CD14-positive monocyte (primary cell): ENCODE measurements at regions not wholly inside any gene's neighbourhood (a gene's known extent, or its start where the extent isn't known, plus 50 kb on each side); places are given as distances from the start of the nearest gene placed in this dataset.

Source experiments
- DNase-seq, 3 donors: peaks; one replicate each; pipeline ENCODE4 v3.0.0-alpha.2; 2011 to 2022
- H2AFZ ChIP-seq: 2 replicates; pipeline ENCODE4 v1.6.0; 2012; ENCODE audit warnings: mild to moderate bottlenecking, low read depth, low read length, inconsistent platforms; ENCODE audit not compliant: insufficient read depth, poor library complexity, severe bottlenecking
- H3K27ac ChIP-seq, 2 donors: 1 replicate in 1 of 2; 2 replicates in 1 of 2; pipeline ENCODE4 v1.5.1; 2012 to 2013; ENCODE audit warnings: low read length in 2 of 2, control low read depth in 1 of 2, inconsistent platforms in 1 of 2, low read depth in 1 of 2, mild to moderate bottlenecking in 1 of 2
- H3K27me3 ChIP-seq, 2 donors: one replicate each; pipeline versions ENCODE4 v1.6.0 to v1.6.1; 2011 to 2013; ENCODE audit warnings: low read length in 2 of 2; ENCODE audit not compliant: control insufficient read depth in 2 of 2, insufficient read depth in 2 of 2
- H3K36me3 ChIP-seq, 2 donors: replicated peaks in 1 of 2; 1 replicate in 1 of 2; 2 replicates in 1 of 2; pipeline versions ENCODE4 v1.5.1 to v1.6.1; 2012 to 2013; ENCODE audit warnings: low read length in 2 of 2, control low read depth in 1 of 2, inconsistent platforms in 1 of 2, mild to moderate bottlenecking in 1 of 2; ENCODE audit not compliant: insufficient read depth in 2 of 2, control insufficient read depth in 1 of 2
- H3K4me1 ChIP-seq, 2 donors: 1 replicate in 1 of 2; 2 replicates in 1 of 2; pipeline versions ENCODE4 v1.5.1 to v1.6.1; 2012 to 2013; ENCODE audit warnings: low read length in 2 of 2, control low read depth in 1 of 2, inconsistent platforms in 1 of 2, mild to moderate bottlenecking in 1 of 2, moderate library complexity in 1 of 2; ENCODE audit not compliant: insufficient read depth in 2 of 2, control insufficient read depth in 1 of 2
- H3K4me2 ChIP-seq: replicated peaks from 2 replicates; pipeline ENCODE3; 2012; ENCODE audit warnings: low read length, moderate library complexity, mild to moderate bottlenecking; ENCODE audit not compliant: poor library complexity, severe bottlenecking; ENCODE audit errors: extremely low read depth
- H3K4me3 ChIP-seq, 3 experiments: fragments of 200-600 bp in 1 of 3; sonication (generic) in 1 of 3; replicated peaks in 1 of 3; 1 replicate in 2 of 3; 2 replicates in 1 of 3; pipeline ENCODE4 v1.5.1; 2011 to 2013; ENCODE audit warnings: low read length in 3 of 3, mild to moderate bottlenecking in 3 of 3, control low read depth in 2 of 3, low read depth in 2 of 3, inconsistent platforms in 1 of 3, moderate library complexity in 1 of 3
- H3K79me2 ChIP-seq: 2 replicates; pipeline ENCODE4 v1.6.0; 2012; ENCODE audit warnings: mild to moderate bottlenecking, control low read depth, inconsistent platforms, low read length, moderate library complexity; ENCODE audit not compliant: insufficient read depth
- H3K9ac ChIP-seq: 2 replicates; pipeline ENCODE4 v1.6.0; 2017; ENCODE audit warnings: low read length, mild to moderate bottlenecking; ENCODE audit not compliant: insufficient read depth, poor library complexity, severe bottlenecking
- H3K9me3 ChIP-seq, 2 donors: replicated peaks in 1 of 2; 1 replicate in 1 of 2; 2 replicates in 1 of 2; pipeline versions ENCODE4 v1.5.1 to v1.6.1; 2012 to 2013; ENCODE audit warnings: low read length in 2 of 2, control low read depth in 1 of 2; ENCODE audit not compliant: control insufficient read depth in 1 of 2, insufficient read depth in 1 of 2
- H4K20me1 ChIP-seq: 2 replicates; pipeline ENCODE4 v1.6.0; 2012; ENCODE audit warnings: mild to moderate bottlenecking, low read length, control low read depth, moderate library complexity; ENCODE audit not compliant: insufficient read depth
- H3K27ac Mint-ChIP-seq, 7 donors: one replicate each; pipeline ENCODE4 v1.8.0; 2020; ENCODE audit warnings: mild to moderate bottlenecking in 7 of 7, mixed read lengths in 7 of 7, moderate library complexity in 6 of 7, inconsistent platforms in 2 of 7
- H3K27me3 Mint-ChIP-seq, 3 donors: one replicate each; pipeline ENCODE4 v1.8.0; 2021 to 2022; ENCODE audit warnings: low read depth in 3 of 3, mild to moderate bottlenecking in 3 of 3, mixed read lengths in 3 of 3, moderate library complexity in 3 of 3, inconsistent platforms in 1 of 3
- H3K36me3 Mint-ChIP-seq, 2 donors: one replicate each; pipeline ENCODE4 v1.8.0; 2020; ENCODE audit warnings: mixed read lengths in 2 of 2, inconsistent platforms in 1 of 2, mild to moderate bottlenecking in 1 of 2
- H3K4me1 Mint-ChIP-seq: one replicate; pipeline ENCODE4 v1.8.0; 2020; ENCODE audit warnings: mild to moderate bottlenecking, mixed read lengths
- H3K4me3 Mint-ChIP-seq, 2 donors: one replicate each; pipeline ENCODE4 v1.8.0; 2020; ENCODE audit warnings: mild to moderate bottlenecking in 2 of 2, mixed read lengths in 2 of 2, moderate library complexity in 1 of 2
- H3K9me3 Mint-ChIP-seq, 7 donors: one replicate each; pipeline ENCODE4 v1.8.0; 2020 to 2022; ENCODE audit warnings: mixed read lengths in 7 of 7, mild to moderate bottlenecking in 6 of 7, moderate library complexity in 6 of 7, inconsistent platforms in 2 of 7
- CTCF ChIP-seq: fragments of 200-600 bp; IDR thresholded peaks from one replicate; pipeline ENCODE4 v1.8.0; 2022; ENCODE audit warnings: antibody characterized with exemption, mild to moderate bottlenecking
- WGBS: methylation state at CpG from one replicate; pipeline ENCODE4 v1.1.5; 2013; ENCODE audit warnings: missing lambda C conversion rate; ENCODE audit not compliant: insufficient coverage; 5-methylcytosine and 5-hydroxymethylcytosine counted together
- intact Hi-C, 2 donors: fragments of 100-400 bp; cut with micrococcal nuclease; formaldehyde crosslinking; loops; one replicate each; pipeline versions ENCODE4 v1.15.0 to v1.15.1; 2023

- peaks cover 0 to 9% (median 4%) of the 10 kb centered on the region in 7 donors for H3K9me3 Mint-ChIP-seq
- H3K4me3 Mint-ChIP-seq: no peak overlapping the region
Observed at GRCh38 chr1:30198451-30198760, 525.0 kb downstream of the MATN1 start.

DNA sequence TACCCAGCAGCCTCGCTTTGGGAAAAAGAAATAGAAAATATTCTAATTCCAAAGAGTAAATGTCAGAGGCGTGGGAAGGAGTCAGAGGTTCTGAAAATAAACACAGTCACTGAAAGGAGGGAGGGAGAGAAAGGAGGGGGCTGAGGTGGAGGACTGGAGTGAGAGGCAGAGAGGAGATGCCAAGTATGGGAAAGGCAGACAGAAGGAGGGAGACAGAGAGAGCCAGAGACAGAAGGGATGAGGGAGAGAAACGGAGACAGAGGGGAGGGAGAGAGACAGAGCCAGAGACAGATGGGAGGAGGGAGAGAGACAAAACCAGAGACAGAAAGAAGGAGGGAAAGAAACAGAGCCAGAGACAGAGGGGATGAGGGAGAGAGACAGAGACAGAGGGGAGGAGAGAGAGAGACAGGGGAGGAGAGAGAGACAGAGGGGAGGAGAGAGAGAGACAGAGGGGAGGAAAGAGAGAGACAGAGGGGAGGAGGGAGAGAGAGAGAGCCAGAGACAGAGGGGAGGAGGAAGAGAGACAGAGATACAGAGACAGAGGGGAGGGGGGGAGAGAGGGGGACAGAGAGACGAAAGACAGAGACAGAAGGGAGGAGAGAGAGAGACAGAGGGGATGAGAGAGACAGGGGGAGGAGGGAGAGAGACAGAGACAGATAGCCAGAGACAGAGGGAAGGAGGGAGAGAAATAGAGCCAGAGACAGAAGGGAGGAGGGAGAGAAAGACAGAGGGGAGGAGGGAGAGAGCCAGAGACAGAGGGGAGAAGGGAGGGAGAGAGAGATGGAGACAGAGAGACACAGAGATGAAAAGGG, 525.5 kb downstream of the MATN1 start:
- peaks cover 4 to 16% (median 5%) of the 10 kb centered on the region in 3 donors for H3K27me3 Mint-ChIP-seq
- intact Hi-C loops: no loop called here

More at GRCh38 chr1:30198451-30198760, 525.0 kb downstream of the MATN1 start:
- intact Hi-C loops: no loop called here
- no peak for TF ChIP-seq CTCF
- Mint-ChIP-seq H3K4me1 (peaks cover 2% of the 10 kb centered on the region), H3K27ac (no peak overlapping the region), H3K36me3 (no peaks in the 10 kb centered on the region), H3K27me3 (peaks cover 4 to 16% (median 5%) of the 10 kb centered on the region in 3 donors)
- Histone ChIP-seq H3K4me2 (no peak overlapping the region), H3K9ac (no peak overlapping the region), H2AFZ (no peak overlapping the region), H3K4me1 (no peaks in the 10 kb centered on the region), H3K27ac (no peak overlapping the region), H3K79me2 (no peaks in the 10 kb centered on the region), H3K36me3 (no peaks in the 10 kb centered on the region), H4K20me1 (no peaks in the 10 kb centered on the region), H3K27me3 (no peaks in the 10 kb centered on the region), H3K9me3 (no peaks in the 10 kb centered on the region), H3K4me3 (no peak overlapping the region)
- DNase-seq: no peak
- 100% methylated on average over 1 of the region's 2 CpGs for WGBS

More for the DNA sequence above, 525.5 kb downstream of the MATN1 start:
- H3K36me3 Mint-ChIP-seq: no peaks in the 10 kb centered on the region
- no peak overlapping the region for H2AFZ ChIP-seq
- no peaks in the 10 kb centered on the region for H3K4me1 ChIP-seq
- no peaks in the 10 kb centered on the region for H3K27me3 ChIP-seq
- no peak for TF ChIP-seq CTCF
- H3K4me1 Mint-ChIP-seq: peaks cover 2% of the 10 kb centered on the region
- H4K20me1 ChIP-seq: no peaks in the 10 kb centered on the region
- H3K9me3 ChIP-seq: no peaks in the 10 kb centered on the region
- H3K4me2 ChIP-seq: no peak overlapping the region
- peaks cover 0 to 9% (median 6%) of the 10 kb centered on the region in 7 donors for H3K9me3 Mint-ChIP-seq
- DNase-seq: no peak
- H3K4me3 ChIP-seq: no peak overlapping the region
- no peak overlapping the region for H3K4me3 Mint-ChIP-seq
- 64% methylated on average over 3 of the region's 4 CpGs for WGBS
- no peaks in the 10 kb centered on the region for H3K36me3 ChIP-seq
- no peak overlapping the region for H3K27ac Mint-ChIP-seq
- no peaks in the 10 kb centered on the region for H3K79me2 ChIP-seq
- H3K9ac ChIP-seq: no peak overlapping the region
- no peak overlapping the region for H3K27ac ChIP-seq
